GM12878 (cell line): ENCODE measurements at regions not wholly inside any gene's neighbourhood (a gene's known extent, or its start where the extent isn't known, plus 50 kb on each side); places are given as distances from the start of the nearest gene placed in this dataset.

Experiments
- ASH2L ChIP-seq: fragments of 300-600, 200-600 bp; sonication (generic); IDR thresholded peaks from 2 replicates; pipeline ENCODE4 v1.6.1; 2017; ENCODE audit warnings: low read depth, mild to moderate bottlenecking, borderline replicate concordance
- IKZF1 ChIP-seq: fragments of 450-650 bp; conservative IDR thresholded peaks from 2 replicates; pipeline ENCODE4 v1.6.1; 2017; ENCODE audit warnings: antibody characterized with exemption, mild to moderate bottlenecking
- MYC ChIP-seq: IDR thresholded peaks from 2 replicates; pipeline ENCODE4 v1.6.1; 2011; ENCODE audit warnings: mild to moderate bottlenecking, low read length, moderate library complexity, inconsistent platforms; ENCODE audit not compliant: insufficient read depth, insufficient replicate concordance, insufficient read length, severe bottlenecking
- NFYA ChIP-seq: IDR thresholded peaks from 2 replicates; pipeline ENCODE4 v1.6.1; 2011; ENCODE audit warnings: low read depth, mild to moderate bottlenecking, low read length, improper control_type of control experiment, borderline replicate concordance
- NKRF ChIP-seq: fragments of 450-650 bp; conservative IDR thresholded peaks from 2 replicates; pipeline ENCODE4 v1.6.1; 2017; ENCODE audit warnings: mild to moderate bottlenecking, moderate library complexity
- PAX5 ChIP-seq: IDR thresholded peaks from 2 replicates; pipeline ENCODE4 v1.6.1; 2011; ENCODE audit warnings: low read depth, low read length, borderline replicate concordance
- POLR2AphosphoS5 ChIP-seq: IDR thresholded peaks from 2 replicates; pipeline ENCODE4 v1.6.1; 2011; ENCODE audit warnings: mild to moderate bottlenecking, low read length, inconsistent platforms
- POU2F2 ChIP-seq: IDR thresholded peaks from 3 replicates; pipeline ENCODE4 v1.6.1; 2011; ENCODE audit warnings: low read depth, mild to moderate bottlenecking, low read length, borderline replicate concordance
- PRDM15 ChIP-seq: fragments of 450-650 bp; formaldehyde crosslinking; IDR thresholded peaks from 2 replicates; pipeline ENCODE4 v1.4.0; 2020; ENCODE audit warnings: mild to moderate bottlenecking, moderate library complexity
- ZBTB11 ChIP-seq: fragments of 450-650 bp; formaldehyde crosslinking; IDR thresholded peaks from 2 replicates; pipeline ENCODE4 v1.5.0; 2022; ENCODE audit warnings: mild to moderate bottlenecking, missing genetic modification characterization
- ZSCAN29 ChIP-seq: fragments of 450-650 bp; IDR thresholded peaks from 2 replicates; pipeline ENCODE4 v1.6.1; 2017; ENCODE audit warnings: mild to moderate bottlenecking, moderate library complexity
- TF ChIP-seq, protein P1 (sequence below), 3 experiments: IDR thresholded peaks in 2 of 3; conservative IDR thresholded peaks in 1 of 3; 2 replicates each; pipeline ENCODE4 v1.5.1; 2011; ENCODE audit warnings: low read depth in 3 of 3, low read length in 3 of 3, mild to moderate bottlenecking in 3 of 3, control low read depth in 2 of 3, moderate library complexity in 2 of 3, inconsistent platforms in 1 of 3, mixed read lengths in 1 of 3; ENCODE audit not compliant: control insufficient read depth in 2 of 3, insufficient read depth in 1 of 3; ENCODE audit errors: extremely low read depth in 1 of 3
- TF ChIP-seq, protein P2 (sequence below): IDR thresholded peaks from 2 replicates; pipeline ENCODE4 v1.6.1; 2012; ENCODE audit warnings: improper control_type of control experiment, low read depth, low read length; ENCODE audit not compliant: insufficient replicate concordance

GRCh38 chr3:140863580-140864009 lies 78.0 kb upstream of the SLC25A36 start (continued):
- no peak for TF ChIP-seq MYC
- TF ChIP-seq PAX5 = no peak
- no peak for TF ChIP-seq ZSCAN29
- no peak for TF ChIP-seq NKRF
- no peak for TF ChIP-seq POLR2AphosphoS5
- TF ChIP-seq IKZF1 = peak; percentile 54
- TF ChIP-seq, protein P1, sequence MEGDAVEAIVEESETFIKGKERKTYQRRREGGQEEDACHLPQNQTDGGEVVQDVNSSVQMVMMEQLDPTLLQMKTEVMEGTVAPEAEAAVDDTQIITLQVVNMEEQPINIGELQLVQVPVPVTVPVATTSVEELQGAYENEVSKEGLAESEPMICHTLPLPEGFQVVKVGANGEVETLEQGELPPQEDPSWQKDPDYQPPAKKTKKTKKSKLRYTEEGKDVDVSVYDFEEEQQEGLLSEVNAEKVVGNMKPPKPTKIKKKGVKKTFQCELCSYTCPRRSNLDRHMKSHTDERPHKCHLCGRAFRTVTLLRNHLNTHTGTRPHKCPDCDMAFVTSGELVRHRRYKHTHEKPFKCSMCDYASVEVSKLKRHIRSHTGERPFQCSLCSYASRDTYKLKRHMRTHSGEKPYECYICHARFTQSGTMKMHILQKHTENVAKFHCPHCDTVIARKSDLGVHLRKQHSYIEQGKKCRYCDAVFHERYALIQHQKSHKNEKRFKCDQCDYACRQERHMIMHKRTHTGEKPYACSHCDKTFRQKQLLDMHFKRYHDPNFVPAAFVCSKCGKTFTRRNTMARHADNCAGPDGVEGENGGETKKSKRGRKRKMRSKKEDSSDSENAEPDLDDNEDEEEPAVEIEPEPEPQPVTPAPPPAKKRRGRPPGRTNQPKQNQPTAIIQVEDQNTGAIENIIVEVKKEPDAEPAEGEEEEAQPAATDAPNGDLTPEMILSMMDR (IDR thresholded peaks at IDR 0.05 in 2 of 3, conservative IDR thresholded peaks at IDR 0.05 in 1 of 3; ENCODE audit: control insufficient read depth in 2 of 3, extremely low read depth in 1 of 3, insufficient read depth in 1 of 3, low read depth in 3 of 3, low read length in 3 of 3) = peak; percentile 33 to 66 (median 34); a peak in 5 of 6 replicates
- TF ChIP-seq, protein P2, sequence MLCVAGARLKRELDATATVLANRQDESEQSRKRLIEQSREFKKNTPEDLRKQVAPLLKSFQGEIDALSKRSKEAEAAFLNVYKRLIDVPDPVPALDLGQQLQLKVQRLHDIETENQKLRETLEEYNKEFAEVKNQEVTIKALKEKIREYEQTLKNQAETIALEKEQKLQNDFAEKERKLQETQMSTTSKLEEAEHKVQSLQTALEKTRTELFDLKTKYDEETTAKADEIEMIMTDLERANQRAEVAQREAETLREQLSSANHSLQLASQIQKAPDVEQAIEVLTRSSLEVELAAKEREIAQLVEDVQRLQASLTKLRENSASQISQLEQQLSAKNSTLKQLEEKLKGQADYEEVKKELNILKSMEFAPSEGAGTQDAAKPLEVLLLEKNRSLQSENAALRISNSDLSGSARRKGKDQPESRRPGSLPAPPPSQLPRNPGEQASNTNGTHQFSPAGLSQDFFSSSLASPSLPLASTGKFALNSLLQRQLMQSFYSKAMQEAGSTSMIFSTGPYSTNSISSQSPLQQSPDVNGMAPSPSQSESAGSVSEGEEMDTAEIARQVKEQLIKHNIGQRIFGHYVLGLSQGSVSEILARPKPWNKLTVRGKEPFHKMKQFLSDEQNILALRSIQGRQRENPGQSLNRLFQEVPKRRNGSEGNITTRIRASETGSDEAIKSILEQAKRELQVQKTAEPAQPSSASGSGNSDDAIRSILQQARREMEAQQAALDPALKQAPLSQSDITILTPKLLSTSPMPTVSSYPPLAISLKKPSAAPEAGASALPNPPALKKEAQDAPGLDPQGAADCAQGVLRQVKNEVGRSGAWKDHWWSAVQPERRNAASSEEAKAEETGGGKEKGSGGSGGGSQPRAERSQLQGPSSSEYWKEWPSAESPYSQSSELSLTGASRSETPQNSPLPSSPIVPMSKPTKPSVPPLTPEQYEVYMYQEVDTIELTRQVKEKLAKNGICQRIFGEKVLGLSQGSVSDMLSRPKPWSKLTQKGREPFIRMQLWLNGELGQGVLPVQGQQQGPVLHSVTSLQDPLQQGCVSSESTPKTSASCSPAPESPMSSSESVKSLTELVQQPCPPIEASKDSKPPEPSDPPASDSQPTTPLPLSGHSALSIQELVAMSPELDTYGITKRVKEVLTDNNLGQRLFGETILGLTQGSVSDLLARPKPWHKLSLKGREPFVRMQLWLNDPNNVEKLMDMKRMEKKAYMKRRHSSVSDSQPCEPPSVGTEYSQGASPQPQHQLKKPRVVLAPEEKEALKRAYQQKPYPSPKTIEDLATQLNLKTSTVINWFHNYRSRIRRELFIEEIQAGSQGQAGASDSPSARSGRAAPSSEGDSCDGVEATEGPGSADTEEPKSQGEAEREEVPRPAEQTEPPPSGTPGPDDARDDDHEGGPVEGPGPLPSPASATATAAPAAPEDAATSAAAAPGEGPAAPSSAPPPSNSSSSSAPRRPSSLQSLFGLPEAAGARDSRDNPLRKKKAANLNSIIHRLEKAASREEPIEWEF = no peak
- TF ChIP-seq POU2F2 = no peak
- TF ChIP-seq NFYA = no peak
- TF ChIP-seq PRDM15 (CRISPR knock-in tag) = no peak
- no peak for TF ChIP-seq ZBTB11 (CRISPR knock-in tag)
- no peak for TF ChIP-seq ASH2L
